GM12891 (cell line): ENCODE measurements at regions not wholly inside any gene's neighbourhood (a gene's known extent, or its start where the extent isn't known, plus 50 kb on each side); places are given as distances from the start of the nearest gene placed in this dataset.
A peak's percentile ranks its signal among the peaks of the same experiment; 100 is the strongest.

Experiments
- POLR2A ChIP-seq: IDR thresholded peaks from 2 replicates; pipeline ENCODE4 v1.6.1; 2011; ENCODE audit warnings: low read depth, low read length, control low read depth
- POLR2AphosphoS5 ChIP-seq: IDR thresholded peaks from 2 replicates; pipeline ENCODE4 v1.6.1; 2011; ENCODE audit warnings: low read depth, low read length, control low read depth
- POU2F2 ChIP-seq: IDR thresholded peaks from 2 replicates; pipeline ENCODE4 v1.6.1; 2011; ENCODE audit warnings: low read depth, mild to moderate bottlenecking, control low read depth, low read length, moderate library complexity
- SPI1 ChIP-seq: IDR thresholded peaks from 2 replicates; pipeline ENCODE4 v1.6.1; 2011; ENCODE audit warnings: low read depth, low read length, control low read depth
- TAF1 ChIP-seq: IDR thresholded peaks from 2 replicates; pipeline ENCODE4 v1.6.1; 2011; ENCODE audit warnings: low read depth, low read length, control low read depth

GRCh38 chr6:6856538-6857523 is 250.9 kb upstream of the RREB1 start:
- TF ChIP-seq POLR2A: peak; percentile 64; the same call in 1 of the 2 replicates
- peak; percentile 52 for TF ChIP-seq POLR2AphosphoS5
- TF ChIP-seq TAF1: no peak
- peak; percentile 94 for TF ChIP-seq SPI1
- TF ChIP-seq POU2F2: no peak; the same call in 1 of the 2 replicates
